Heart right ventricle (tissue), 16 donors: ENCODE measurements at regions not wholly inside any gene's neighbourhood (a gene's known extent, or its start where the extent isn't known, plus 50 kb on each side); places are given as distances from the start of the nearest gene placed in this dataset.

Source experiments
- ATAC-seq, 8 donors: fragments of 200-7000 bp; cut with Tn5 transposase; one replicate each; pipeline ENCODE4 v1.9.1; 2020; ENCODE audit warnings: mild to moderate bottlenecking in 8 of 8, moderate library complexity in 8 of 8, moderate number of reproducible peaks in 1 of 8
- DNase-seq, 2 donors: peaks; one replicate each; pipeline ENCODE4 v3.0.0-alpha.2; 2020
- H3K27ac ChIP-seq, 10 donors: fragments of 200-600 bp; sonication (generic) in 2 of 10; one replicate each; pipeline versions ENCODE4 v1.5.0 to v1.8.0; 2020 to 2022; ENCODE audit warnings: mild to moderate bottlenecking in 3 of 10
- H3K27me3 ChIP-seq, 7 donors: fragments of 200-600 bp; one replicate each; pipeline ENCODE4 v1.8.0; 2021 to 2022; ENCODE audit warnings: mild to moderate bottlenecking in 2 of 7
- H3K36me3 ChIP-seq, 9 donors: fragments of 200-600 bp; sonication (generic) in 1 of 9; one replicate each; pipeline versions ENCODE4 v1.5.0 to v1.8.0; 2020 to 2022; ENCODE audit warnings: mild to moderate bottlenecking in 2 of 9
- H3K4me1 ChIP-seq, 9 donors: fragments of 200-600 bp; sonication (generic) in 1 of 9; one replicate each; pipeline versions ENCODE4 v1.5.0 to v1.8.0; 2020 to 2022; ENCODE audit warnings: mild to moderate bottlenecking in 4 of 9
- H3K4me3 ChIP-seq, 10 donors: fragments of 200-600 bp; sonication (generic) in 2 of 10; one replicate each; pipeline versions ENCODE4 v1.5.0 to v1.8.0; 2020 to 2022; ENCODE audit warnings: mild to moderate bottlenecking in 7 of 10, moderate library complexity in 2 of 10
- H3K9me3 ChIP-seq, 11 donors: fragments of 200-600 bp in 10 of 11; sonication (generic) in 2 of 11; one replicate each; pipeline versions ENCODE4 v1.5.0 to v1.8.0; 2013 to 2022; ENCODE audit warnings: mild to moderate bottlenecking in 2 of 11, control low read depth in 1 of 11, moderate library complexity in 1 of 11
- WGBS, 2 donors: extraction: QIAGEN DNeasy Blood & Tissue Kit; methylation state at CpG; one replicate each; pipeline ENCODE4 v1.1.7; 2013; ENCODE audit warnings: inconsistent platforms in 1 of 2; 5-methylcytosine and 5-hydroxymethylcytosine counted together
- intact Hi-C, 10 donors: fragments of 100-400 bp; cut with DNase I; formaldehyde crosslinking; loops; one replicate each; pipeline versions ENCODE4 v1.11.1 to v1.14.2; 2022
- TF ChIP-seq, protein P1 (sequence below), 9 donors: fragments of 200-600 bp; sonication (generic) in 2 of 9; IDR thresholded peaks; one replicate each; pipeline versions ENCODE4 v1.5.0 to v1.8.0; 2021 to 2022; ENCODE audit warnings: antibody characterized with exemption in 9 of 9, mild to moderate bottlenecking in 5 of 9, moderate library complexity in 1 of 9
- donor health status: Arrhythmogenic right ventricular cardiomyopathy.
- donor health status: ischemic (EF 13 %, LVEDD 7.1; RV severe dilation, severe dysfunction).
- donor health status: healthy with polysubstance abuse.
- donor health status: DM: no; HTN: yes; CAD: no.
- donor health status: DM: no; HTN: no; CAD: no.
- donor health status: ischemic (EF 25% LVEDD 6.9; RV normal size, moderate dysfunction).
- donor health status: ischemic (EF 25% LVEDD 5.7; RV mildly dilated, moderate dysfunction).
- donor health status: healthy.
- donor health status: DM: yes; HTN: yes; CAD: no.
- donor health status: Ischemic cardiomyopathy.
- donor health status: ischemic (EF 35%, LVEDD 5.7; RV mildly dilated, moderate dysfunction).
- donor health status: nonischemic (EF 11% LVEDD 7.7; RV severe dilation, severe dysfunction).
- donor health status: DM: yes; HTN: yes; CAD: no.
- donor health status: PGD.
- donor health status: ischemic (EF 29% LVEDD 5.4; RV normal size, mild dysfunction).
- donor health status: nonischemic (EF 23%, LVEDD 6.1; RV moderate dilation, normal function).

DNA sequence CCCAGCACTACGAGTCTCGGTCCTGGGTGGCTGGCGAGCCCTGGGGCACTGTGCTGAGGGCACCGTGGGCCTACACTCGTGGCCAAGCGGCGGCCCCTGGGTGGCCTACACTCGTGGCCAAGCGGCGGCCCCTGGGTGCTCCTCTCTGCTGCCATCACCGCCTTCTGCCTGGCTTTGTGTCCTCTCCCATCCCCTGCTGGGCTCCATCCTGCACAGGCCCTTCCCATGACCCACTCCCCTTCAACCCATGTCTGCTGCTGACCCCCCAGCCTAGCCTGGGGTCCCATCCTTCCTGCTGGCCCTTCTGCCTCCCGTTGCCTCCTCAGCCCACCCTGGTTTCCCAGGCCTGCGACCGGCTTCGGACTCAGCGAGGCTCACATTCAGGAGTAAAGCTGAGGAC is 87.4 kb upstream of the CLDN5 start:
- no peaks in the 10 kb centered on the region for H3K36me3 ChIP-seq
- H3K27me3 ChIP-seq: peaks cover 4 to 44% (median 8%) of the 10 kb centered on the region in 7 donors
- H3K4me1 ChIP-seq: peaks cover 0 to 11% (median 4%) of the 10 kb centered on the region in 9 donors
- no peak for DNase-seq
- H3K27ac ChIP-seq: no peak overlapping the region
- H3K9me3 ChIP-seq: no peaks in the 10 kb centered on the region
- ATAC-seq: peak in 1 of 8 donors; percentile 30
- WGBS, 2 donors: 90 to 96% methylated on average over 16 of the region's 16 CpGs
- no peak overlapping the region for H3K4me3 ChIP-seq
- intact Hi-C loops: no loop called here
- TF ChIP-seq, protein P1, sequence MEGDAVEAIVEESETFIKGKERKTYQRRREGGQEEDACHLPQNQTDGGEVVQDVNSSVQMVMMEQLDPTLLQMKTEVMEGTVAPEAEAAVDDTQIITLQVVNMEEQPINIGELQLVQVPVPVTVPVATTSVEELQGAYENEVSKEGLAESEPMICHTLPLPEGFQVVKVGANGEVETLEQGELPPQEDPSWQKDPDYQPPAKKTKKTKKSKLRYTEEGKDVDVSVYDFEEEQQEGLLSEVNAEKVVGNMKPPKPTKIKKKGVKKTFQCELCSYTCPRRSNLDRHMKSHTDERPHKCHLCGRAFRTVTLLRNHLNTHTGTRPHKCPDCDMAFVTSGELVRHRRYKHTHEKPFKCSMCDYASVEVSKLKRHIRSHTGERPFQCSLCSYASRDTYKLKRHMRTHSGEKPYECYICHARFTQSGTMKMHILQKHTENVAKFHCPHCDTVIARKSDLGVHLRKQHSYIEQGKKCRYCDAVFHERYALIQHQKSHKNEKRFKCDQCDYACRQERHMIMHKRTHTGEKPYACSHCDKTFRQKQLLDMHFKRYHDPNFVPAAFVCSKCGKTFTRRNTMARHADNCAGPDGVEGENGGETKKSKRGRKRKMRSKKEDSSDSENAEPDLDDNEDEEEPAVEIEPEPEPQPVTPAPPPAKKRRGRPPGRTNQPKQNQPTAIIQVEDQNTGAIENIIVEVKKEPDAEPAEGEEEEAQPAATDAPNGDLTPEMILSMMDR (IDR thresholded peaks at IDR 0.05): no peak

DNA sequence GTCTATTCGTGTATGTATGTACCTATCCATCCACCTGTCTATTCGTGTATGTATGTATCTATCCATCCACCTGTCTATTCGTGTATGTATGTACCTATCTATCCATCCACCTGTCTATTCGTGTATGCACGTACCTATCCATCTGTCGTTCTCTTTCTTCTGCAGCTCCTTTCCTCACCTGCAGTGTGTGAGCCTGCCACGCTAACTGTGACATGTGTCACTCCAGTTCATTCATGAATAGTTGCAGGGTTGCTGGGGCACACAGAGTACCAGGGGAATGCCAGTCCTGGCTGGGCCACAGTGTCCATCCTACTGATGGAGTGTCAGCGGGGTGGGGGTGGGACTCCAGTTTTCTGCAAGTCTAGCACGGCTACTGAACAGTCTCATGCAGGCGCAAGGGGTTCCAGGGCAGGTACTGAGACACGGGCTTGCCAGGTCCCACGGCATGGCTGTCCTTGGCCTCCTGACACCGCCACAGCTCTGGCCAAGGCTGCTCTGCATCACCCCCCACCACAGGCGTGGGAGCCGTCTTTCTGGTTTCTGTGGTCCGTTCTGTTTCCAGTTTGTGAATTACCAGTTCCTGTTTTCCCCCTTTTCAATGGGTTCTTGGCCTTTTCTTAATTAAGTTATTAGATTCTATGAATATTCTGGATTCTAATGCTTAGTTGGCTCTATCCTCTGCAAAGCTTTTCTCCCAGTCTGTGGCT is 88.8 kb upstream of the CLDN5 start:
- H3K36me3 ChIP-seq: no peaks in the 10 kb centered on the region
- intact Hi-C loops: no loop called here
- ATAC-seq (no peak), DNase-seq (no peak)
- no peak overlapping the region for H3K27ac ChIP-seq
- no peaks in the 10 kb centered on the region for H3K4me1 ChIP-seq
- TF ChIP-seq, protein P1 (IDR thresholded peaks at IDR 0.05): no peak
- H3K27me3 ChIP-seq: peaks cover 0 to 32% (median 2%) of the 10 kb centered on the region in 7 donors
- H3K9me3 ChIP-seq: no peaks in the 10 kb centered on the region
- WGBS, 2 donors: 82 to 84% methylated on average over 16 of the region's 16 CpGs
- no peak overlapping the region for H3K4me3 ChIP-seq

DNA sequence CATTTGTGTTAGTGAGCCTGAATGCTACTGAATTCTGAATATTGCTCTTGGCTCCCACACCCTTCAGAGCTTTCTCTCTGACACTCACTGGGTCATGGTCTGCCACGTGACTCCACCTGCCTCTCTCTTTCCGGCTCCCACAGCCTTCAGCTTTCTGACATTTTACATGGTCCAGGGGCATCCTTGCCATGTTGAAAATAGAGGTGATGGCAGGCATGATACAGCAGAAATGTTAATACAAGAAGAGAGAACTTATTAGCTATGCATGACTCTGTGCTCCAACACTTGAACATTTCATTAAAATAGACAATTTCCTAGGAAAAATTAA is 90.3 kb upstream of the CLDN5 start:
- no peaks in the 10 kb centered on the region for H3K4me1 ChIP-seq
- DNase-seq (no peak), ATAC-seq (no peak)
- 66 to 72% methylated on average over 2 of the region's 2 CpGs for WGBS, 2 donors
- TF ChIP-seq, protein P1 (IDR thresholded peaks at IDR 0.05): no peak
- H3K27me3 ChIP-seq: peaks cover 0 to 21% (median 7%) of the 10 kb centered on the region in 7 donors
- no peaks in the 10 kb centered on the region for H3K36me3 ChIP-seq
- intact Hi-C loops: no loop called here
- no peaks in the 10 kb centered on the region for H3K9me3 ChIP-seq
- H3K27ac ChIP-seq: no peak overlapping the region
- no peak overlapping the region for H3K4me3 ChIP-seq

DNA sequence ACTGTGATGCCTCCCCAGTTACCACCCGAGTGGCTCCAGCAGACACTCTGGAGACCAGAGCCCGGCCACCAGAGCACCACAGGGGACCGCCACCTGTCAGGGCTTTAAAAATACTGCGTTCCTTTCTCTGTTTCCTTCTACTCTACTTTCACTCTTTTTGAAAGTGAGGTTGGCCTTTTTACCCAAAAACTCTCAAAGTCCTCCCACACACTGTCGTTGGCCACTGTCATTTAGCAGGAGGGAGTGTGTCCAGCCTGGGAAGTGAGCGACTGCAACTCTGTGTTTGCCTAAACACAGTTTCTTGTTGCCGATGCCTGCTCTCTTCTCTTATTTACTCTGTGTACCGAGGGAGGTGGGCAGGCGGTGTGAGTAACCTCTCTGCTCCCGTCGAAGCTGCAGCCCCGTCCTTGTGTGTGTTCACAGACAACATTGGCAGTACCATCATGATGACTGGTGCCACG is 90.8 kb upstream of the CLDN5 start:
- Histone ChIP-seq H3K9me3 (no peaks in the 10 kb centered on the region), H3K4me3 (no peak overlapping the region), H3K36me3 (no peaks in the 10 kb centered on the region), H3K4me1 (no peaks in the 10 kb centered on the region), H3K27me3 (peaks cover 0 to 21% (median 8%) of the 10 kb centered on the region in 7 donors), H3K27ac (no peak overlapping the region)
- intact Hi-C loops: loop anchor here in 1 of 10 donors (5.0 kb wide), 1 partner anchor 38 kb away; no protein-coding TSS in a partner anchor
- WGBS, 2 donors: 72 to 73% methylated on average over 13 of the region's 13 CpGs
- TF ChIP-seq, protein P1 (IDR thresholded peaks at IDR 0.05): no peak
- DNase-seq (no peak), ATAC-seq (no peak)
